ENCODE measurements at regions not wholly inside any gene's neighbourhood (a gene's known extent, or its start where the extent isn't known, plus 50 kb on each side); places are given as distances from the start of the nearest gene placed in this dataset.

DNA sequence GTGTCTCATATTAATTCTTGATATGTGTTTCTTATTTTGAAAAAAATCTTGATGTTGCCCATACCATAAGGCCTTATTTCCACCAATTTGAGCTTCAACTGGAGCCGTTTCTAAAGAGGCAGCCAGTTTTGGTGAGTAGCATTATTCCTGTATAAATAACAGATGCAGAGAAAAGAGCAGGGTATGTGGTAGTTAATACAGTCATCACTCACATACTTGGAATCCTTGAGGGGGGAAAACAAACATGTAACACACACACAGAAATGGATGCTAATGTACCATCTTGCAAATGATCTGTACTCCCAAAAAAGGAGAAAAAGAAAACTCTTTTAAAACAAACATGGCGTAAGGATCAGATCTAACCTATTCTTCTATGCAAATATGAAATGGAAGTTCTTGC is 389.7 kb downstream of the GPM6A start:
- peaks cover 10% of the 10 kb centered on the region; the same call in 2 of the 3 replicates for H3K9me3 ChIP-seq
- H3K4me2 ChIP-seq: peak overlapping the region; percentile 55
- no peak overlapping the region for H3K4me3 ChIP-seq
- peak in 1 of 2 experiments; percentile 32; a peak in 2 of 6 replicates for ATAC-seq
- CTCF ChIA-PET: interaction anchor here (1.5 kb wide), 1 partner anchor 114 kb away, joined by 7 read pairs; no protein-coding TSS in a partner anchor
- POLR2A ChIA-PET: interaction anchor here (1.1 kb wide), 1 partner anchor 593 kb away, joined by 5 read pairs; no protein-coding TSS in a partner anchor
- H3K27ac ChIP-seq: peak overlapping the region; percentile 85 to 93
- TF ChIP-seq FOSL2 (IDR thresholded peaks at IDR 0.05) (no peak), FOSL2 (CRISPR knock-in tag; IDR thresholded peaks at IDR 0.05) (peak; percentile 52), CBX2 (IDR thresholded peaks at IDR 0.05; ENCODE audit: borderline replicate concordance, low read depth) (no peak)
- WGBS (ENCODE audit: missing lambda C conversion rate): 36% methylated on average over 2 of the region's 2 CpGs
- peak in 1 of 2 experiments; percentile 37 for DNase-seq (ENCODE audit: low read depth in 1 of 2, low spot score in 1 of 2)
- FAIRE-seq: no peak
- peaks cover 43% of the 10 kb centered on the region for H3K4me1 ChIP-seq

- Histone ChIP-seq H3K27ac (peak overlapping the region; percentile 85 to 93; a peak in 5 of 6 replicates), H3K4me3 (no peak overlapping the region), H3K4me2 (no peak overlapping the region), H3K4me1 (peaks cover 31% of the 10 kb centered on the region), H3K9me3 (0 out of 3 replicates have a peak, but pooled peaks cover 3% of the 10 kb centered on the region)
- ChIA-PET CTCF (no interaction called here), POLR2A (no interaction called here)
- no peak for TF ChIP-seq CBX8 (IDR thresholded peaks at IDR 0.05)
- TF ChIP-seq HES2 (IDR thresholded peaks at IDR 0.05): no peak
- no peak for TF ChIP-seq JUN (IDR thresholded peaks at IDR 0.05)
- TF ChIP-seq, protein P1, sequence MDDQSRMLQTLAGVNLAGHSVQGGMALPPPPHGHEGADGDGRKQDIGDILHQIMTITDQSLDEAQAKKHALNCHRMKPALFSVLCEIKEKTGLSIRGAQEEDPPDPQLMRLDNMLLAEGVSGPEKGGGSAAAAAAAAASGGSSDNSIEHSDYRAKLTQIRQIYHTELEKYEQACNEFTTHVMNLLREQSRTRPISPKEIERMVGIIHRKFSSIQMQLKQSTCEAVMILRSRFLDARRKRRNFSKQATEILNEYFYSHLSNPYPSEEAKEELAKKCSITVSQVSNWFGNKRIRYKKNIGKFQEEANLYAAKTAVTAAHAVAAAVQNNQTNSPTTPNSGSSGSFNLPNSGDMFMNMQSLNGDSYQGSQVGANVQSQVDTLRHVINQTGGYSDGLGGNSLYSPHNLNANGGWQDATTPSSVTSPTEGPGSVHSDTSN (IDR thresholded peaks at IDR 0.05): no peak
- no peak for TF ChIP-seq POLR2AphosphoS2 (conservative IDR thresholded peaks at IDR 0.05; ENCODE audit: low read length)
- ATAC-seq: no peak
- DNase-seq (ENCODE audit: low read depth in 1 of 2, low spot score in 1 of 2): no peak
- FAIRE-seq: no peak
- 94% methylated on average over 4 of the region's 4 CpGs for WGBS (ENCODE audit: missing lambda C conversion rate)
These were observed 388.0 kb downstream of the GPM6A start for GRCh38 chr4:175424111-175424510.

DNA sequence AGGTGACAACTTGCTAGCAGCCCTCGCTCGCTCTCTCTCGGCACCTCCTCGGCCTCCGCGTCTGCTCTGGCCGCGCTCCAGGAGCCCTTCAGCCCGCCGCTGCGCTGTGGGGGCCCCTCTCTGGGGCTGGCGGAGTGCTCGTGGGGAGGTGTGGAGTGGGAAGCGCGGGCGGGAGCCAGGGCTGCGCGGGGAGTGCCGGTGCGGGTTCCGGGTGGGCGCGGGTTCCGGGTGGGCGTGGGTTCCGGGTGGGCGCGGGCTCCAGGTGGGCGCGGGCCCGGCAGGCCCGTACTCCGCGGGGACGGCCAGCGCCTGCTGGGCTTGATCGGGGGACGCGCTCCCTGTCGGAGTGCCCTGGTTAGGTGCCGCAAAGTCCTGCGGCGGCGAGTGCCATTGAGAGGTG is 384.3 kb downstream of the GPM6A start:
- ATAC-seq (no peak), DNase-seq (ENCODE audit: low read depth in 1 of 2, low spot score in 1 of 2) (no peak), FAIRE-seq (no peak)
- Histone ChIP-seq H3K27ac (no peak overlapping the region; a peak in 1 of 6 replicates), H3K9me3 (0 out of 3 replicates have a peak, but pooled peaks cover 3% of the 10 kb centered on the region), H3K4me1 (peaks cover 2% of the 10 kb centered on the region; the same call in 2 of the 3 replicates), H3K4me2 (no peak overlapping the region), H3K4me3 (no peak overlapping the region)
- POLR2A ChIA-PET: no interaction called here
- 99% methylated on average over 14 of the region's 44 CpGs for WGBS (ENCODE audit: missing lambda C conversion rate)
- TF ChIP-seq TP53 (CRISPR knock-in tag; IDR thresholded peaks at IDR 0.05): no peak
- no peak for TF ChIP-seq RNF2 (IDR thresholded peaks at IDR 0.05; ENCODE audit: borderline replicate concordance, low read depth)
- no peak for TF ChIP-seq BCL3 (IDR thresholded peaks at IDR 0.05)
- TF ChIP-seq MAX (IDR thresholded peaks at IDR 0.05): no peak
- TF ChIP-seq SMC3 (IDR thresholded peaks at IDR 0.05): no peak
- TF ChIP-seq MYC (IDR thresholded peaks at IDR 0.05; ENCODE audit: borderline replicate concordance, low read length): no peak
- no peak for TF ChIP-seq REST (IDR thresholded peaks at IDR 0.05)
- no peak for TF ChIP-seq ZC3H11A (IDR thresholded peaks at IDR 0.05)
- TF ChIP-seq ZFP36 (IDR thresholded peaks at IDR 0.05; ENCODE audit: borderline replicate concordance, partially characterized antibody): no peak
- TF ChIP-seq NFE2L2 (conservative IDR thresholded peaks at IDR 0.05; ENCODE audit: low read length): no peak
- no peak for TF ChIP-seq NR3C1 (IDR thresholded peaks at IDR 0.05)
- TF ChIP-seq HOXB5 (CRISPR knock-in tag; IDR thresholded peaks at IDR 0.05): no peak
- TF ChIP-seq FOSB (CRISPR knock-in tag; IDR thresholded peaks at IDR 0.05): no peak
- no peak for TF ChIP-seq ELK1 (IDR thresholded peaks at IDR 0.05; ENCODE audit: low read depth, low read length)
- no peak for TF ChIP-seq GATA3 (IDR thresholded peaks at IDR 0.05; ENCODE audit: borderline replicate concordance)
- TF ChIP-seq CBX2 (IDR thresholded peaks at IDR 0.05; ENCODE audit: borderline replicate concordance, low read depth): no peak
- no peak for TF ChIP-seq CBX8 (IDR thresholded peaks at IDR 0.05)
- CTCF ChIA-PET: no interaction called here
